CD14-positive monocyte (primary cell): ENCODE measurements at regions not wholly inside any gene's neighbourhood (a gene's known extent, or its start where the extent isn't known, plus 50 kb on each side); places are given as distances from the start of the nearest gene placed in this dataset.

Experiments
- DNase-seq, 3 donors: peaks; one replicate each; pipeline ENCODE4 v3.0.0-alpha.2; 2011 to 2022
- H2AFZ ChIP-seq: 2 replicates; pipeline ENCODE4 v1.6.0; 2012; ENCODE audit warnings: mild to moderate bottlenecking, low read depth, low read length, inconsistent platforms; ENCODE audit not compliant: insufficient read depth, poor library complexity, severe bottlenecking
- H3K27ac ChIP-seq, 2 donors: 1 replicate in 1 of 2; 2 replicates in 1 of 2; pipeline ENCODE4 v1.5.1; 2012 to 2013; ENCODE audit warnings: low read length in 2 of 2, control low read depth in 1 of 2, inconsistent platforms in 1 of 2, low read depth in 1 of 2, mild to moderate bottlenecking in 1 of 2
- H3K27me3 ChIP-seq, 2 donors: one replicate each; pipeline versions ENCODE4 v1.6.0 to v1.6.1; 2011 to 2013; ENCODE audit warnings: low read length in 2 of 2; ENCODE audit not compliant: control insufficient read depth in 2 of 2, insufficient read depth in 2 of 2
- H3K36me3 ChIP-seq, 2 donors: replicated peaks in 1 of 2; 1 replicate in 1 of 2; 2 replicates in 1 of 2; pipeline versions ENCODE4 v1.5.1 to v1.6.1; 2012 to 2013; ENCODE audit warnings: low read length in 2 of 2, control low read depth in 1 of 2, inconsistent platforms in 1 of 2, mild to moderate bottlenecking in 1 of 2; ENCODE audit not compliant: insufficient read depth in 2 of 2, control insufficient read depth in 1 of 2
- H3K4me1 ChIP-seq, 2 donors: 1 replicate in 1 of 2; 2 replicates in 1 of 2; pipeline versions ENCODE4 v1.5.1 to v1.6.1; 2012 to 2013; ENCODE audit warnings: low read length in 2 of 2, control low read depth in 1 of 2, inconsistent platforms in 1 of 2, mild to moderate bottlenecking in 1 of 2, moderate library complexity in 1 of 2; ENCODE audit not compliant: insufficient read depth in 2 of 2, control insufficient read depth in 1 of 2
- H3K4me2 ChIP-seq: replicated peaks from 2 replicates; pipeline ENCODE3; 2012; ENCODE audit warnings: low read length, moderate library complexity, mild to moderate bottlenecking; ENCODE audit not compliant: poor library complexity, severe bottlenecking; ENCODE audit errors: extremely low read depth
- H3K4me3 ChIP-seq, 3 experiments: fragments of 200-600 bp in 1 of 3; sonication (generic) in 1 of 3; replicated peaks in 1 of 3; 1 replicate in 2 of 3; 2 replicates in 1 of 3; pipeline ENCODE4 v1.5.1; 2011 to 2013; ENCODE audit warnings: low read length in 3 of 3, mild to moderate bottlenecking in 3 of 3, control low read depth in 2 of 3, low read depth in 2 of 3, inconsistent platforms in 1 of 3, moderate library complexity in 1 of 3
- H3K79me2 ChIP-seq: 2 replicates; pipeline ENCODE4 v1.6.0; 2012; ENCODE audit warnings: mild to moderate bottlenecking, control low read depth, inconsistent platforms, low read length, moderate library complexity; ENCODE audit not compliant: insufficient read depth
- H3K9ac ChIP-seq: 2 replicates; pipeline ENCODE4 v1.6.0; 2017; ENCODE audit warnings: low read length, mild to moderate bottlenecking; ENCODE audit not compliant: insufficient read depth, poor library complexity, severe bottlenecking
- H3K9me3 ChIP-seq, 2 donors: replicated peaks in 1 of 2; 1 replicate in 1 of 2; 2 replicates in 1 of 2; pipeline versions ENCODE4 v1.5.1 to v1.6.1; 2012 to 2013; ENCODE audit warnings: low read length in 2 of 2, control low read depth in 1 of 2; ENCODE audit not compliant: control insufficient read depth in 1 of 2, insufficient read depth in 1 of 2
- H4K20me1 ChIP-seq: 2 replicates; pipeline ENCODE4 v1.6.0; 2012; ENCODE audit warnings: mild to moderate bottlenecking, low read length, control low read depth, moderate library complexity; ENCODE audit not compliant: insufficient read depth
- H3K27ac Mint-ChIP-seq, 7 donors: one replicate each; pipeline ENCODE4 v1.8.0; 2020; ENCODE audit warnings: mild to moderate bottlenecking in 7 of 7, mixed read lengths in 7 of 7, moderate library complexity in 6 of 7, inconsistent platforms in 2 of 7
- H3K27me3 Mint-ChIP-seq, 3 donors: one replicate each; pipeline ENCODE4 v1.8.0; 2021 to 2022; ENCODE audit warnings: low read depth in 3 of 3, mild to moderate bottlenecking in 3 of 3, mixed read lengths in 3 of 3, moderate library complexity in 3 of 3, inconsistent platforms in 1 of 3
- H3K36me3 Mint-ChIP-seq, 2 donors: one replicate each; pipeline ENCODE4 v1.8.0; 2020; ENCODE audit warnings: mixed read lengths in 2 of 2, inconsistent platforms in 1 of 2, mild to moderate bottlenecking in 1 of 2
- H3K4me1 Mint-ChIP-seq: one replicate; pipeline ENCODE4 v1.8.0; 2020; ENCODE audit warnings: mild to moderate bottlenecking, mixed read lengths
- H3K4me3 Mint-ChIP-seq, 2 donors: one replicate each; pipeline ENCODE4 v1.8.0; 2020; ENCODE audit warnings: mild to moderate bottlenecking in 2 of 2, mixed read lengths in 2 of 2, moderate library complexity in 1 of 2
- H3K9me3 Mint-ChIP-seq, 7 donors: one replicate each; pipeline ENCODE4 v1.8.0; 2020 to 2022; ENCODE audit warnings: mixed read lengths in 7 of 7, mild to moderate bottlenecking in 6 of 7, moderate library complexity in 6 of 7, inconsistent platforms in 2 of 7
- CTCF ChIP-seq: fragments of 200-600 bp; IDR thresholded peaks from one replicate; pipeline ENCODE4 v1.8.0; 2022; ENCODE audit warnings: antibody characterized with exemption, mild to moderate bottlenecking
- WGBS: methylation state at CpG from one replicate; pipeline ENCODE4 v1.1.5; 2013; ENCODE audit warnings: missing lambda C conversion rate; ENCODE audit not compliant: insufficient coverage; 5-methylcytosine and 5-hydroxymethylcytosine counted together
- intact Hi-C, 2 donors: fragments of 100-400 bp; cut with micrococcal nuclease; formaldehyde crosslinking; loops; one replicate each; pipeline versions ENCODE4 v1.15.0 to v1.15.1; 2023

GRCh38 chr2:200223205-200223784 lies 83.2 kb upstream of the SPATS2L start:
- Mint-ChIP-seq H3K4me1 (peaks cover 8% of the 10 kb centered on the region), H3K27ac (no peak overlapping the region), H3K27me3 (no peaks in the 10 kb centered on the region), H3K36me3 (no peaks in the 10 kb centered on the region), H3K4me3 (no peak overlapping the region), H3K9me3 (peaks cover 0 to 6% (median 2%) of the 10 kb centered on the region in 7 donors)
- no peak overlapping the region for H2AFZ ChIP-seq
- H3K27ac ChIP-seq, result no peak overlapping the region
- intact Hi-C loops, result no loop called here
- no peaks in the 10 kb centered on the region for H3K9me3 ChIP-seq
- H4K20me1 ChIP-seq, result no peaks in the 10 kb centered on the region
- H3K4me1 ChIP-seq, result no peaks in the 10 kb centered on the region
- H3K79me2 ChIP-seq, result no peaks in the 10 kb centered on the region
- H3K4me2 ChIP-seq, result no peak overlapping the region
- H3K9ac ChIP-seq, result no peak overlapping the region
- DNase-seq, result no peak
- TF ChIP-seq CTCF, result no peak
- 54% methylated on average over 2 of the region's 3 CpGs for WGBS
- H3K36me3 ChIP-seq, result no peaks in the 10 kb centered on the region
- H3K27me3 ChIP-seq, result no peaks in the 10 kb centered on the region
- no peak overlapping the region for H3K4me3 ChIP-seq

GRCh38 chr2:200225951-200226350 lies 80.5 kb upstream of the SPATS2L start:
- Histone ChIP-seq H3K4me1 (no peaks in the 10 kb centered on the region), H3K36me3 (no peaks in the 10 kb centered on the region), H3K4me2 (no peak overlapping the region), H3K9me3 (no peaks in the 10 kb centered on the region), H4K20me1 (no peaks in the 10 kb centered on the region), H3K27ac (no peak overlapping the region), H3K27me3 (no peaks in the 10 kb centered on the region), H3K9ac (no peak overlapping the region), H2AFZ (no peak overlapping the region), H3K4me3 (no peak overlapping the region), H3K79me2 (no peaks in the 10 kb centered on the region)
- Mint-ChIP-seq H3K36me3 (no peaks in the 10 kb centered on the region), H3K4me1 (peaks cover 8% of the 10 kb centered on the region), H3K27ac (no peak overlapping the region), H3K9me3 (peaks cover 0 to 6% (median 2%) of the 10 kb centered on the region in 7 donors), H3K27me3 (peaks cover 0 to 2% (median 2%) of the 10 kb centered on the region in 3 donors), H3K4me3 (no peak overlapping the region)
- no CpG with 5 or more reads among the region's 5 CpGs for WGBS
- TF ChIP-seq CTCF, result no peak
- intact Hi-C loops, result no loop called here
- DNase-seq, result no peak
